Esophagus (tissue), 2 donors: ENCODE measurements at regions not wholly inside any gene's neighbourhood (a gene's known extent, or its start where the extent isn't known, plus 50 kb on each side); places are given as distances from the start of the nearest gene placed in this dataset.
"Not testable (repeated sequence)": the region's sequence is repeated elsewhere in the genome, so short reads cannot be mapped to it uniquely, and the experiment has no call there.

Experiments used
- H3K27ac ChIP-seq, 2 donors: one replicate each; pipeline ENCODE4 v1.5.1; 2013; ENCODE audit warnings: low read depth in 2 of 2, mild to moderate bottlenecking in 2 of 2, inconsistent platforms in 1 of 2, low read length in 1 of 2, moderate library complexity in 1 of 2
- H3K27me3 ChIP-seq, 2 donors: one replicate each; pipeline ENCODE4 v1.6.1; 2013; ENCODE audit warnings: low read length in 2 of 2, control low read depth in 1 of 2, mild to moderate bottlenecking in 1 of 2; ENCODE audit not compliant: insufficient read depth in 2 of 2, control insufficient read depth in 1 of 2
- H3K36me3 ChIP-seq, 2 donors: one replicate each; pipeline ENCODE4 v1.6.1; 2013; ENCODE audit warnings: low read length in 1 of 2; ENCODE audit not compliant: control insufficient read depth in 2 of 2, insufficient read depth in 2 of 2
- H3K4me1 ChIP-seq, 2 donors: one replicate each; pipeline ENCODE4 v1.6.1; 2013; ENCODE audit warnings: low read length in 1 of 2; ENCODE audit not compliant: control insufficient read depth in 2 of 2, insufficient read depth in 2 of 2
- H3K4me3 ChIP-seq, 2 donors: one replicate each; pipeline ENCODE4 v1.5.1; 2013; ENCODE audit warnings: low read length in 2 of 2, mild to moderate bottlenecking in 2 of 2, low read depth in 1 of 2, moderate library complexity in 1 of 2
- H3K9me3 ChIP-seq, 2 donors: one replicate each; pipeline ENCODE4 v1.6.1; 2013; ENCODE audit warnings: mild to moderate bottlenecking in 2 of 2, low read depth in 1 of 2, low read length in 1 of 2, moderate library complexity in 1 of 2; ENCODE audit not compliant: control insufficient read depth in 2 of 2, insufficient read depth in 1 of 2
- WGBS, 2 donors: extraction: QIAGEN DNeasy Blood & Tissue Kit; methylation state at CpG; one replicate each; pipeline ENCODE4 v1.1.7; 2013; 5-methylcytosine and 5-hydroxymethylcytosine counted together
- donor health status: healthy with polysubstance abuse.
- donor health status: Bipolar disorder and iron deficiency.

- not testable (repeated sequence) for H3K27ac ChIP-seq, H3K4me3 ChIP-seq, H3K27me3 ChIP-seq, H3K4me1 ChIP-seq, H3K36me3 ChIP-seq, H3K9me3 ChIP-seq
These were observed 110.6 kb upstream of the SYT10 start for GRCh38 chr12:33550214-33550613.

DNA sequence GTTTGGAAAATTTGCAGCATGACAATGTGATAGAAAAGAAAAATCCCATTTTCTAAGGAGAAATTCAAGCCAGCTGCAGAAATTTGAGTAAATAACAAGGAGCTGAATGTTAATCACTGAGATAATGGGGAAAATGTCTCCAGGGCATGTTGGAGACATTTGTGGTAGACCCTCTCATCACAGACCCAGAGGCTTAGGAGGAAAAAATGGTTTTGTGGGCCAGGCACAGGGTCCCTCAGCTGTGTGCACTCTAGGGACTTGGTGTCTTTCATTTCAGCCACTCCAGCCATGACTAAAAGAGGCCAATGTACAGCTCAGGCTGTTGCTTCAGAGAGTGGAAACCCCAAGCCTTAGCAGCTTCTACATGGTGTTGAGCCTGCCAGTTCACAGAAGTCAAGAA is 111.4 kb upstream of the SYT10 start:
- Histone ChIP-seq H3K4me1 (no peaks in the 10 kb centered on the region), H3K9me3 (no peaks in the 10 kb centered on the region), H3K36me3 (no peaks in the 10 kb centered on the region), H3K27me3 (no peaks in the 10 kb centered on the region), H3K4me3 (no peak overlapping the region), H3K27ac (no peak overlapping the region)

GRCh38 chr12:33555128-33555527 is 115.5 kb upstream of the SYT10 start:
- Histone ChIP-seq H3K27me3 (no peaks in the 10 kb centered on the region), H3K9me3 (no peaks in the 10 kb centered on the region), H3K27ac (no peak overlapping the region), H3K4me1 (no peaks in the 10 kb centered on the region), H3K4me3 (no peak overlapping the region), H3K36me3 (no peaks in the 10 kb centered on the region)

- peaks cover 5 to 6% of the 10 kb centered on the region in 2 donors for H3K9me3 ChIP-seq
- no peak overlapping the region for H3K4me3 ChIP-seq
- H3K36me3 ChIP-seq, result no peaks in the 10 kb centered on the region
- no peak overlapping the region for H3K27ac ChIP-seq
- H3K4me1 ChIP-seq, result no peaks in the 10 kb centered on the region
- 57 to 70% methylated on average over 4 of the region's 4 CpGs for WGBS, 2 donors
- no peaks in the 10 kb centered on the region for H3K27me3 ChIP-seq
These were observed 121.1 kb upstream of the SYT10 start for GRCh38 chr12:33560653-33561208.

- no peaks in the 10 kb centered on the region for H3K4me1 ChIP-seq
- H3K36me3 ChIP-seq, result no peaks in the 10 kb centered on the region
- 74 to 79% methylated on average over 2 of the region's 2 CpGs for WGBS, 2 donors
- no peaks in the 10 kb centered on the region for H3K27me3 ChIP-seq
- H3K27ac ChIP-seq, result no peak overlapping the region
- no peak overlapping the region for H3K4me3 ChIP-seq
- H3K9me3 ChIP-seq, result peaks cover 5 to 6% of the 10 kb centered on the region in 2 donors
These were observed 122.8 kb upstream of the SYT10 start for GRCh38 chr12:33562401-33562800.

DNA sequence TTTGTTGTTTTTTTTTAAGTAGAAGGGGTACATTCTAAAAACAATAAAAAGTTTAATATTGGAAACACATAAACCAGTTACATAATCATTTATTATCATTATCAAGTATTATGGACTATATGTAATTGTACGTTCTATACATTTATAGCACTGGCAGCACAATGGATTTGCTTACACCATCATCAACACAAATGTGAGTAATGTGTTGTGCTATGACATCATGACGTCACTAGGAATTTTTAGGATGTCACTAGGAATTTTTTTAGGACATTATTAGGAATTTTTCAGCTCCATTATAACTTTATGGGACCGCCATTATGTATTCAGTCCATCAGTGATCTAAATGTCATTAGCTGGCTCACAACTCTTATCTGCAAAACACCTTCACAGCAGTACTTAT is 126.8 kb upstream of the SYT10 start:
- Histone ChIP-seq H3K36me3 (no peaks in the 10 kb centered on the region), H3K4me1 (no peaks in the 10 kb centered on the region), H3K27me3 (no peaks in the 10 kb centered on the region), H3K9me3 (peaks cover 4 to 5% of the 10 kb centered on the region in 2 donors), H3K4me3 (no peak overlapping the region), H3K27ac (no peak overlapping the region)
- 62 to 71% methylated on average over 3 of the region's 3 CpGs for WGBS, 2 donors

- no peak overlapping the region for H3K27ac ChIP-seq
- H3K9me3 ChIP-seq, result no peaks in the 10 kb centered on the region
- no peaks in the 10 kb centered on the region for H3K27me3 ChIP-seq
- WGBS, 2 donors, result 34 to 45% methylated on average over 3 of the region's 3 CpGs
- no peak overlapping the region for H3K4me3 ChIP-seq
- H3K4me1 ChIP-seq, result no peaks in the 10 kb centered on the region
- no peaks in the 10 kb centered on the region for H3K36me3 ChIP-seq
These were observed 135.7 kb upstream of the SYT10 start for GRCh38 chr12:33575346-33575745.

DNA sequence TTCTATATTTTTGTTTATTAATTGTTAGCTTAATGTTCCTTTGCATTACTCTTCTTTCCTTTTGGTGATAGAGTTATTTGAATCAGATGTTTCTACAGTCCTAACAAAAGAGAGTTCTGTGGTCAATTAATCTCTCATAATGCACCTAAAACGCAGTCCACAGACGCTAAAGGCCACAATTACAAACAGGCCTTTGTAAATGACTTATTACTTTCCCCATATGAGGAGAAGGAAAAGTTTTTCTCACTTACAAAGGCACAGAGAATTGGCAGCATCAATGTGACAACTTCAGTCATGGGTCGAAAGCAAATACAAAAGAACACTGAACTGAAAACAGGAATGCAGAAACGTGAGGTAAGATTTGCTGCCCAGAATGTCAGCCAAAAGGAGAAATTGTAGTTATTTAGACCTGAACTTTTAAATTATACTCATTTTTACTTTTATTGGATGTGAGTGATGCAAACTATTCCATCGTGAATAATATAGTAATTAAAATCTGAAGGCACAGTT is 142.0 kb upstream of the SYT10 start:
- no peak overlapping the region for H3K27ac ChIP-seq
- no peaks in the 10 kb centered on the region for H3K9me3 ChIP-seq
- H3K27me3 ChIP-seq, result no peaks in the 10 kb centered on the region
- no peaks in the 10 kb centered on the region for H3K4me1 ChIP-seq
- 33 to 39% methylated on average over 5 of the region's 5 CpGs for WGBS, 2 donors
- no peak overlapping the region for H3K4me3 ChIP-seq
- H3K36me3 ChIP-seq, result no peaks in the 10 kb centered on the region

- H3K27ac ChIP-seq, result no peak overlapping the region
- no peaks in the 10 kb centered on the region for H3K36me3 ChIP-seq
- 75 to 80% methylated on average over 2 of the region's 2 CpGs for WGBS, 2 donors
- H3K4me1 ChIP-seq, result no peaks in the 10 kb centered on the region
- H3K4me3 ChIP-seq, result no peak overlapping the region
- H3K9me3 ChIP-seq, result no peaks in the 10 kb centered on the region
- no peaks in the 10 kb centered on the region for H3K27me3 ChIP-seq
These were observed 147.0 kb upstream of the SYT10 start for GRCh38 chr12:33586576-33586975.

DNA sequence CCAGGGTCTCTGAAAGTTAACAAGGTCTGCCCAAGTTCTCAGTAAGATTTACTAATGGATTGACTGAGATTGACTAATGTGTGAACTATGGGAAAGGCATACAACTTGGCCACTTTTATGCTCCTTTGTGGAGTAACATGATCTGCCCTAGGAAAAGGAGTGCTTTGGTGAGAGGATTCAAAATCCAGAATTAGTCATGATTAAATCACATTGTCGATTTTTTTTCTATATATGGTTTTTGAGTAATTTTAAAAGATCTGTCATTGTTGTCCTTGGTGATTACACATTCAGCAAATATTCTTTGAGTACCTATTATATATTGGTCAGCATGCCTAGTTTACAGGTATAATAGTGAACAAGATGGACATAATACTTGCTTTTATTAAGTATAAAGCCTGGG is 147.7 kb upstream of the SYT10 start:
- no peak overlapping the region for H3K27ac ChIP-seq
- no peaks in the 10 kb centered on the region for H3K4me1 ChIP-seq
- WGBS, 2 donors, result 41 to 61% methylated on average over 1 of the region's 1 CpG
- H3K9me3 ChIP-seq, result no peaks in the 10 kb centered on the region
- H3K4me3 ChIP-seq, result no peak overlapping the region
- no peaks in the 10 kb centered on the region for H3K27me3 ChIP-seq
- H3K36me3 ChIP-seq, result no peaks in the 10 kb centered on the region
